ENCODE measurements at regions not wholly inside any gene's neighbourhood (a gene's known extent, or its start where the extent isn't known, plus 50 kb on each side); places are given as distances from the start of the nearest gene placed in this dataset.

DNA sequence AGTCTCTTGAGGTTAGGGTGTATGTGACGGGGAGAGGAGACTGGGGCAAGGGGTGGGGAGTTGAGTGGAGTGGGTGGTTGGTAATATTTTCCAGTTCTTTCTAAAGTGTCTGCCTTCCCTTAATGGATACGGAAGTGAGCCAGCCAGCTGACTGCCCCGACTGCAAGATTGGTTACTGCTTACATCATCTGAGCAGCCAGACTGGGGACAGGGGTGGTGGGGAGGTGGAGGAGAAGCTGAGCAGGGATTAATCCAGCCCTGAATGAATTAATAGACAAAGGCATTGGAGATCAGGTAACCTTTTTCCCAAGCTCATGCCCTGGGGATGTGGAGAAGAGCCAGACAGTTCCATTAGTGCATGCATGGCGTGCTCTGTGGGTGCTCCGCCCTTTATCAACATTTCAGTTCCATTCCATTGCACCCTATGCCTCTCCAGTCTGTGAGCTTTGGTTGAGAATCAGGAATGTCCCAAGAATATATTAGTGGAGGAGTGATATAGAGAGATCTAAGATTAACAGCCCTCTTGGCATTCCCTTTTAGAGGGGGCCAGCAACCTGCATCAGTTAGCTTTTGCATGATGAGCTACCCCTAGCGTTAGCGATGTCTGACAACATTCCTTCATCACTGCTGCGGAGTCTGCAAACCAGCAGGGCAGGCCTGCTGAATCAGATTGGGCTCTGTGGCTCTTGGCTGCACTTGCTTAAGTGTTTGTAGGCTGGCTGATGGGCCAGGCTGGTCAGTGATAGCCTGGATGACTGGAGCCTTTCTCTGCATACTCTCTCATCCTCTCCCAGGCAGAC is 67.4 kb downstream of the TNP1 start:
- TF ChIP-seq CTCF (IDR thresholded peaks at IDR 0.05; ENCODE audit: poor library complexity, severe bottlenecking) = no peak
- no peak for TF ChIP-seq REST (IDR thresholded peaks at IDR 0.05; ENCODE audit: borderline replicate concordance)
- no peak for TF ChIP-seq EZH2 (IDR thresholded peaks at IDR 0.05; ENCODE audit: borderline replicate concordance, insufficient read depth, low read length, poor library complexity, severe bottlenecking)
- no peak for TF ChIP-seq POLR2AphosphoS5 (IDR thresholded peaks at IDR 0.05)
- TF ChIP-seq MXI1 (conservative IDR thresholded peaks at IDR 0.05; ENCODE audit: poor library complexity, severe bottlenecking) = no peak
- TF ChIP-seq RAD21 (conservative IDR thresholded peaks at IDR 0.05) = no peak

All from neural cell (in vitro differentiated cells).